HepG2 (cell line): ENCODE measurements at regions not wholly inside any gene's neighbourhood (a gene's known extent, or its start where the extent isn't known, plus 50 kb on each side); places are given as distances from the start of the nearest gene placed in this dataset.

Source experiments
- ARNT ChIP-seq: fragments of 450-650 bp; IDR thresholded peaks from 2 replicates; pipeline ENCODE4 v1.6.1; 2017
- CBX2 ChIP-seq, 2 experiments: fragments of 200-600 bp in 1 of 2; sonication (generic); formaldehyde crosslinking in 1 of 2; IDR thresholded peaks; 2 replicates each; pipeline versions ENCODE4 v1.7.0 to v1.8.1; 2018 to 2022; ENCODE audit warnings: low read depth in 2 of 2, low read length in 1 of 2, mild to moderate bottlenecking in 1 of 2, missing genetic modification reagents in 1 of 2
- GABPB1 ChIP-seq: IDR thresholded peaks from 2 replicates; pipeline ENCODE4 v1.6.1; 2016; ENCODE audit warnings: mild to moderate bottlenecking, missing genetic modification reagents, moderate library complexity, missing compliant biosample characterization
- MAX ChIP-seq: IDR thresholded peaks from 2 replicates; pipeline ENCODE4 v1.6.1; 2012; ENCODE audit warnings: inconsistent platforms
- TEAD2 ChIP-seq: sonication (generic); formaldehyde crosslinking; IDR thresholded peaks from 2 replicates; pipeline ENCODE4 v1.9.0; 2021; ENCODE audit warnings: missing genetic modification reagents

GRCh38 chr12:58757422-58757821, 162.9 kb downstream of the LRIG3 start:
- TF ChIP-seq GABPB1 = no peak
- TF ChIP-seq TEAD2 (CRISPR knock-in tag) = no peak
- no peak for TF ChIP-seq MAX
- TF ChIP-seq CBX2 (IDR thresholded peaks at IDR 0.05; ENCODE audit: low read depth, low read length) = no peak
- no peak for TF ChIP-seq CBX2 (CRISPR knock-in tag; IDR thresholded peaks at IDR 0.05; ENCODE audit: low read depth)
- TF ChIP-seq ARNT = no peak
